Brain microvascular endothelial cell (primary cell): ENCODE measurements at regions not wholly inside any gene's neighbourhood (a gene's known extent, or its start where the extent isn't known, plus 50 kb on each side); places are given as distances from the start of the nearest gene placed in this dataset.

Experiments used
- DNase-seq: peaks from one replicate; pipeline ENCODE4 v3.0.0-alpha.2; 2020
- H3K27ac ChIP-seq: fragments of 250-450 bp; sonication (Bioruptor Pico); 2 replicates; pipeline ENCODE4 v1.5.1; 2020; ENCODE audit warnings: mild to moderate bottlenecking, moderate library complexity
- H3K27me3 ChIP-seq: fragments of 250-450 bp; sonication (Bioruptor Pico); replicated peaks from 2 replicates; pipeline ENCODE4 v1.5.1; 2020; ENCODE audit warnings: mild to moderate bottlenecking
- H3K36me3 ChIP-seq: fragments of 250-450 bp; sonication (Bioruptor Pico); replicated peaks from 2 replicates; pipeline ENCODE4 v1.5.1; 2020; ENCODE audit warnings: mild to moderate bottlenecking
- H3K4me3 ChIP-seq: 2 replicates; pipeline ENCODE4 v1.5.1; 2011; ENCODE audit warnings: low read depth, mild to moderate bottlenecking, control low read depth, low read length, moderate library complexity
- CTCF ChIP-seq: IDR thresholded peaks from 2 replicates; pipeline ENCODE4 v1.5.1; 2011; ENCODE audit warnings: low read depth, mild to moderate bottlenecking, moderate library complexity, low read length, control low read depth, inconsistent platforms; ENCODE audit errors: missing control alignments
- in situ Hi-C: cut with HindIII; loops from 2 replicates; pipeline ENCODE4 v1.10.0; 2017; ENCODE audit warnings: low sequenced_read_pairs, low pct_ligation_motif_present

- TF ChIP-seq CTCF: no peak
Measured at GRCh38 chr4:186351668-186352194, 85.7 kb downstream of the F11 start.

GRCh38 chr4:186348433-186348832, 82.4 kb downstream of the F11 start:
- H3K27me3 ChIP-seq: no peaks in the 10 kb centered on the region
- in situ Hi-C loops: no loop called here
- no peak overlapping the region for H3K27ac ChIP-seq
- no peaks in the 10 kb centered on the region for H3K36me3 ChIP-seq
- TF ChIP-seq CTCF: no peak
- no peak for DNase-seq
- no peak overlapping the region for H3K4me3 ChIP-seq

More at GRCh38 chr4:186351668-186352194, 85.7 kb downstream of the F11 start:
- H3K27me3 ChIP-seq: no peaks in the 10 kb centered on the region
- no peak overlapping the region for H3K27ac ChIP-seq
- in situ Hi-C loops: no loop called here
- no peak overlapping the region for H3K4me3 ChIP-seq
- DNase-seq: no peak
- H3K36me3 ChIP-seq: no peaks in the 10 kb centered on the region

- in situ Hi-C loops: no loop called here
- Histone ChIP-seq H3K27me3 (no peaks in the 10 kb centered on the region), H3K27ac (no peak overlapping the region)
Measured at GRCh38 chr4:186347743-186348142, 81.8 kb downstream of the F11 start.

GRCh38 chr4:186345184-186345583, 79.2 kb downstream of the F11 start:
- no peaks in the 10 kb centered on the region for H3K27me3 ChIP-seq
- no peaks in the 10 kb centered on the region for H3K36me3 ChIP-seq
- in situ Hi-C loops: no loop called here
- no peak for TF ChIP-seq CTCF
- no peak overlapping the region for H3K4me3 ChIP-seq
- no peak overlapping the region for H3K27ac ChIP-seq
- no peak for DNase-seq

More at GRCh38 chr4:186347743-186348142, 81.8 kb downstream of the F11 start:
- Histone ChIP-seq H3K36me3 (no peaks in the 10 kb centered on the region), H3K4me3 (no peak overlapping the region)
- no peak for TF ChIP-seq CTCF
- no peak for DNase-seq

- H3K27me3 ChIP-seq: no peaks in the 10 kb centered on the region
- no peak overlapping the region for H3K4me3 ChIP-seq
- no peak overlapping the region for H3K27ac ChIP-seq
- in situ Hi-C loops: no loop called here
- no peak for DNase-seq
- no peak for TF ChIP-seq CTCF
- H3K36me3 ChIP-seq: no peaks in the 10 kb centered on the region
Measured at GRCh38 chr4:186342582-186342981, 76.6 kb downstream of the F11 start.

GRCh38 chr4:186341655-186342054, 75.7 kb downstream of the F11 start:
- Histone ChIP-seq H3K27ac (no peak overlapping the region), H3K36me3 (no peaks in the 10 kb centered on the region), H3K27me3 (no peaks in the 10 kb centered on the region), H3K4me3 (no peak overlapping the region)
- no peak for TF ChIP-seq CTCF
- DNase-seq: no peak
- in situ Hi-C loops: no loop called here
